Suprapubic skin (tissue), 4 donors: ENCODE measurements at regions not wholly inside any gene's neighbourhood (a gene's known extent, or its start where the extent isn't known, plus 50 kb on each side); places are given as distances from the start of the nearest gene placed in this dataset.
A peak's percentile ranks its signal among the peaks of the same experiment; 100 is the strongest.

Source experiments
- DNase-seq, 2 donors: peaks; one replicate each; pipeline ENCODE4 v3.0.0-alpha.2; 2019; ENCODE audit warnings: low spot score in 2 of 2
- H3K27ac ChIP-seq: fragments of 200-600 bp; sonication (generic); one replicate; pipeline ENCODE4 v1.5.1; 2019
- H3K27me3 ChIP-seq: fragments of 200-600 bp; sonication (generic); one replicate; pipeline ENCODE4 v1.5.1; 2019
- H3K36me3 ChIP-seq: fragments of 200-600 bp; sonication (generic); one replicate; pipeline ENCODE4 v1.5.1; 2019
- H3K4me1 ChIP-seq: fragments of 200-600 bp; sonication (generic); one replicate; pipeline ENCODE4 v1.5.1; 2019
- H3K4me3 ChIP-seq: fragments of 200-600 bp; sonication (generic); one replicate; pipeline ENCODE4 v1.5.1; 2019; ENCODE audit warnings: mild to moderate bottlenecking
- H3K9me3 ChIP-seq: fragments of 200-600 bp; sonication (generic); one replicate; pipeline ENCODE4 v1.5.1; 2019
- EP300 ChIP-seq: sonication (generic); formaldehyde crosslinking; IDR thresholded peaks from one replicate; pipeline ENCODE4 v1.6.1; 2017; ENCODE audit warnings: antibody characterized with exemption
- POLR2A ChIP-seq, 2 donors: fragments of 450-650 bp; IDR thresholded peaks; one replicate each; pipeline ENCODE4 v1.6.1; 2017; ENCODE audit warnings: antibody characterized with exemption in 2 of 2, mild to moderate bottlenecking in 2 of 2, moderate library complexity in 2 of 2
- POLR2AphosphoS5 ChIP-seq, 3 donors: sonication (generic); formaldehyde crosslinking; IDR thresholded peaks; one replicate each; pipeline ENCODE4 v1.6.1; 2017; ENCODE audit warnings: antibody characterized with exemption in 3 of 3
- WGBS: methylation state at CpG from one replicate; pipeline ENCODE4 v1.1.5; 2018; 5-methylcytosine and 5-hydroxymethylcytosine counted together
- TF ChIP-seq, protein P1 (sequence below), 2 donors: fragments of 200-600 bp in 1 of 2; fragments of 450-650 bp in 1 of 2; sonication (generic) in 1 of 2; IDR thresholded peaks; one replicate each; pipeline ENCODE4 v1.5.1; 2016 to 2019; ENCODE audit warnings: antibody characterized with exemption in 2 of 2, mild to moderate bottlenecking in 1 of 2, moderate library complexity in 1 of 2

DNA sequence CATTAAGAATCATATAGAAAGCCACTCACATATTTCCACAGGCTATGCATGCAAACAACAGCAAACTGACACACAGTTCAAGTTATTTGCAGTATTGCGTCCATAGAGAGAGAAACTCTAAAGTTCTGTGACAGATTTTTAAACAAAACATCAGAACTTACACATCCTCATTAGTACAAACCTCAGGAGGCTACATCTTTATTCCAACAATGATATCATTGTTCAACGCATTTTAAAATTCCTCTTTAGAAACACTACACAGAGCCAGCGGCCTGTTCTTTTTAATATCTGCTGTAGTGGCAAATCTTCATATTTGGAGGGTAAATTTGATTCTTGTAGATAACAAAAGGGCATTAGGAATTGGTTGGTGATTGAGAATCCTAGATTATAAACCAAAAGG is 55.9 kb upstream of the NFE2L3 start:
- Histone ChIP-seq H3K27me3 (no peaks in the 10 kb centered on the region), H3K4me1 (peaks cover under 1% of the 10 kb centered on the region), H3K36me3 (no peaks in the 10 kb centered on the region), H3K27ac (no peak overlapping the region), H3K4me3 (no peak overlapping the region), H3K9me3 (no peaks in the 10 kb centered on the region)
- WGBS: 79% methylated on average over 3 of the region's 3 CpGs
- no peak for TF ChIP-seq POLR2A (IDR thresholded peaks at IDR 0.05)
- TF ChIP-seq POLR2AphosphoS5 (IDR thresholded peaks at IDR 0.05): no peak
- TF ChIP-seq, protein P1, sequence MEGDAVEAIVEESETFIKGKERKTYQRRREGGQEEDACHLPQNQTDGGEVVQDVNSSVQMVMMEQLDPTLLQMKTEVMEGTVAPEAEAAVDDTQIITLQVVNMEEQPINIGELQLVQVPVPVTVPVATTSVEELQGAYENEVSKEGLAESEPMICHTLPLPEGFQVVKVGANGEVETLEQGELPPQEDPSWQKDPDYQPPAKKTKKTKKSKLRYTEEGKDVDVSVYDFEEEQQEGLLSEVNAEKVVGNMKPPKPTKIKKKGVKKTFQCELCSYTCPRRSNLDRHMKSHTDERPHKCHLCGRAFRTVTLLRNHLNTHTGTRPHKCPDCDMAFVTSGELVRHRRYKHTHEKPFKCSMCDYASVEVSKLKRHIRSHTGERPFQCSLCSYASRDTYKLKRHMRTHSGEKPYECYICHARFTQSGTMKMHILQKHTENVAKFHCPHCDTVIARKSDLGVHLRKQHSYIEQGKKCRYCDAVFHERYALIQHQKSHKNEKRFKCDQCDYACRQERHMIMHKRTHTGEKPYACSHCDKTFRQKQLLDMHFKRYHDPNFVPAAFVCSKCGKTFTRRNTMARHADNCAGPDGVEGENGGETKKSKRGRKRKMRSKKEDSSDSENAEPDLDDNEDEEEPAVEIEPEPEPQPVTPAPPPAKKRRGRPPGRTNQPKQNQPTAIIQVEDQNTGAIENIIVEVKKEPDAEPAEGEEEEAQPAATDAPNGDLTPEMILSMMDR (IDR thresholded peaks at IDR 0.05): no peak
- TF ChIP-seq EP300: no peak
- DNase-seq: no peak

DNA sequence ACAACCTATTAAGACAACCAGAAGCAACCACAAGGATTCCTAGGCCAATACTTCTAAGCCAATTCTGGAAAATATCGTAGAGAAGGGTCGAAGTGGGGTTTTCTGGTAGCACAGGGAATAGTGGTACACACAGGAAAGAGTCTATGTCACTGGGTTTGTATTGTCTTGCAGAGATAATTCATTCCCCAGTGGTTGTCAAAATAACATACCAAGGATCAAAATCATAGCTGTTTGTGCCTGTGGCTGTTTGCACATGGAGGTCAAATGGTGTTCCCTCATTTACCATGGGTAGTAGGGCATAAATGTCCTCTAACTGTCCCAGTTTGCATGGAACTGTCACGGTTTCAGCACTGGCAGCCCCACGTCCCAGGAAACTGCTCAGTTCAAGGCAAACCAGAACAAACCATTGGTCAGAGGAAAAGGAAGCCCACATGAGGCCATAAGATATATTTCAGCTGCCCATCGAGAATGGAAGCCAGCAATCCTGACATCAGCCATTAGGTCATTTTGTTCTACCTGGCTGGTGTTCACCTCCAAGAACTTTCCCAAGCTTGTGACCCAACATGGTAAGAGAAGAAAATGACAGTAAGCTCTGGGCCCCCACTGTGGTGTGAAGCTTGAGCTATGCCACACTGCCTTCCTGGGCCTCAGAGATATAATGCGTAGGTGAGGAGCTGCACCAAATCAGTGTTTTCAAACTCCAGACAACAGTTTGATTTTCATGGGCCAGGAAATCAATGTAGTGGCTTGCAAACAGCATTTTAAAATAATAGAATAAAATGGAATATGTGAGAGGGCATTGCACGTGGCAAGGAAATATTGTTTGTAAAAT is 53.9 kb upstream of the NFE2L3 start:
- TF ChIP-seq, protein P1 (IDR thresholded peaks at IDR 0.05): no peak
- no peak for TF ChIP-seq EP300
- TF ChIP-seq POLR2A (IDR thresholded peaks at IDR 0.05): no peak
- TF ChIP-seq POLR2AphosphoS5 (IDR thresholded peaks at IDR 0.05): no peak
- 96% methylated on average over 7 of the region's 7 CpGs for WGBS
- no peak for DNase-seq
- Histone ChIP-seq H3K36me3 (no peaks in the 10 kb centered on the region), H3K4me1 (no peaks in the 10 kb centered on the region), H3K9me3 (no peaks in the 10 kb centered on the region), H3K27me3 (no peaks in the 10 kb centered on the region), H3K27ac (no peak overlapping the region), H3K4me3 (no peak overlapping the region)

DNA sequence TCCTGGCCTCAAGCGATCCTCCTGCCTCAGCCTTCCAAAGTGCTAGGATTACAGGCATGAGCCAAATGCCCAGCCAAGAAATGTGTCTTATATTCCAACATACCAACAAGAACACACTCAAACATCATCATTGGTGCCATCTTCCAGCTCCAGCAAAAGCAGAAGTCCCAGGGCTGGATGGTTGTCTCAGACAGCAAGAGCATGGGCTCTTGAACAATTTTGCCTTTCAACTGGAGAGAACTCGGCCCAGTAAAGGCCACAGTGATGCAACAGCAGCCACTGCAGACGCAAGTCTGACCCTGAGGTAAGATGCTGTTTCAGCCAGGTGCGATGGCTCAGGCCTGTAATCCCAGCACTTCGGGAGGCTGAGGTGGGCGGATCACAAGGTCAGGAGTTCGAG is 52.8 kb upstream of the NFE2L3 start:
- WGBS: 93% methylated on average over 7 of the region's 7 CpGs
- DNase-seq: no peak
- TF ChIP-seq POLR2A (IDR thresholded peaks at IDR 0.05) (no peak), EP300 (no peak)
- TF ChIP-seq, protein P1 (IDR thresholded peaks at IDR 0.05): no peak
- Histone ChIP-seq H3K4me1 (no peaks in the 10 kb centered on the region), H3K27ac (no peak overlapping the region), H3K36me3 (no peaks in the 10 kb centered on the region), H3K9me3 (no peaks in the 10 kb centered on the region), H3K4me3 (no peak overlapping the region), H3K27me3 (no peaks in the 10 kb centered on the region)

DNA sequence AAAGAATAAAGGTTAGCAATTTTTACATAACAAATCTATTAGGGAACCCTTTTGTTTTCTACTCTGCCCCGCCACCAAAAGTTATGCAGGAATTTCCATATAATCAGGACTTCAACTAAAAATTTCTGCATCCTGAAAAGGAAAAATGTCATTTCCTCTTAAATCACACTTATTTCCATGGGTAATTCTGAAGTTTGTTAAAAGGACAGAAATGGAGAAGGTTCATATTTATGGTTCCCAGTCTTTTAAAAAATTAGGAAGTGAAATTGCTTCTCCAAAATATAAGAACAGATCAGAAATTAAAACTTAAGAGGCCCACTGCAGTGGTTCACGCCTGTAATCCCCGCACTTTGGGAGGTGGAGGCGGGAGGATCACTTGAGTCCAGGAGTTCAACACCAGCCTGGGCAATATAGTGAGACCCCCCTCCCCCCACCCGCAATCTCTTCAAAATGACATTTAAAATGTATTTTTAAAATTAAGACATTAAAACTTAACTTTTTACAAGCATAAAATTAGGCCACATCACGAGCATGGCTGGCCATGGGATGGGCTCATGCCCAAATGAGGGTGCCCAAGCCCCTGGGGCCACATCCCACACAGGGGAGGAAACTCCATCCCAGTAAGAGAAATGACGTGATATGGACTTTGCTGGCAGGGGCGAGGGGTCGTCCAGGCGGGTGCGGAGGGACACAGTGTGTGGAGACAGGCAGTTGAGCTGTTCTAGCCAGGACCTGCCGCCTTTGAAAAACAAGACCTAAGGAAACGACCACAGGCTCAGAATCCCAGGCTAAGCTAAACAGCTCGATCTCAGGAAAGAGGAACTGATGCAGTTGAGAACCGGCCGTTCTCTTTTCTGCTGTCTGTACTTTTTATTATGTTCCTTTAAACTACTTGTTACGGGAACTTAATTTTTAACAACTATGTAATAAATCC is 51.3 kb upstream of the NFE2L3 start:
- Histone ChIP-seq H3K27me3 (no peaks in the 10 kb centered on the region), H3K4me3 (peak overlapping the region; percentile 23), H3K4me1 (no peaks in the 10 kb centered on the region), H3K9me3 (no peaks in the 10 kb centered on the region), H3K36me3 (no peaks in the 10 kb centered on the region), H3K27ac (peak overlapping the region; percentile 68)
- 84% methylated on average over 17 of the region's 17 CpGs for WGBS
- TF ChIP-seq, protein P1 (IDR thresholded peaks at IDR 0.05): no peak
- TF ChIP-seq POLR2A (IDR thresholded peaks at IDR 0.05) (no peak), POLR2AphosphoS5 (IDR thresholded peaks at IDR 0.05) (no peak), EP300 (no peak)
- no peak for DNase-seq
